RWPE1 (cell line): ENCODE measurements at regions not wholly inside any gene's neighbourhood (a gene's known extent, or its start where the extent isn't known, plus 50 kb on each side); places are given as distances from the start of the nearest gene placed in this dataset.
"Not testable (repeated sequence)": the region's sequence is repeated elsewhere in the genome, so short reads cannot be mapped to it uniquely, and the experiment has no call there.

Source experiments
- CTCF ChIA-PET: fragments of 350-600 bp; sonication (Branson Sonifier 250); formaldehyde crosslinking; extraction: SDS; loops from one replicate; lab custom pipeline; 2021; lab: Yijun Ruan, JAX
- POLR2A ChIA-PET: fragments of 400-600 bp; formaldehyde crosslinking; extraction: SDS; loops from one replicate; lab custom pipeline; 2020; ENCODE audit warnings: antibody characterized with exemption; ENCODE audit not compliant: low non-redundant PET; lab: Yijun Ruan, JAX
- DNase-seq: peaks from one replicate; pipeline ENCODE4 v3.0.0; 2012; ENCODE audit warnings: low spot score
- H3K27ac ChIP-seq: fragments of 450-650 bp; 2 replicates; pipeline ENCODE4 v1.5.1; 2017
- TF ChIP-seq, protein P1 (sequence below): fragments of 450-650 bp; conservative IDR thresholded peaks from 2 replicates; pipeline ENCODE4 v1.5.1; 2017; ENCODE audit warnings: low read depth, mild to moderate bottlenecking

DNA sequence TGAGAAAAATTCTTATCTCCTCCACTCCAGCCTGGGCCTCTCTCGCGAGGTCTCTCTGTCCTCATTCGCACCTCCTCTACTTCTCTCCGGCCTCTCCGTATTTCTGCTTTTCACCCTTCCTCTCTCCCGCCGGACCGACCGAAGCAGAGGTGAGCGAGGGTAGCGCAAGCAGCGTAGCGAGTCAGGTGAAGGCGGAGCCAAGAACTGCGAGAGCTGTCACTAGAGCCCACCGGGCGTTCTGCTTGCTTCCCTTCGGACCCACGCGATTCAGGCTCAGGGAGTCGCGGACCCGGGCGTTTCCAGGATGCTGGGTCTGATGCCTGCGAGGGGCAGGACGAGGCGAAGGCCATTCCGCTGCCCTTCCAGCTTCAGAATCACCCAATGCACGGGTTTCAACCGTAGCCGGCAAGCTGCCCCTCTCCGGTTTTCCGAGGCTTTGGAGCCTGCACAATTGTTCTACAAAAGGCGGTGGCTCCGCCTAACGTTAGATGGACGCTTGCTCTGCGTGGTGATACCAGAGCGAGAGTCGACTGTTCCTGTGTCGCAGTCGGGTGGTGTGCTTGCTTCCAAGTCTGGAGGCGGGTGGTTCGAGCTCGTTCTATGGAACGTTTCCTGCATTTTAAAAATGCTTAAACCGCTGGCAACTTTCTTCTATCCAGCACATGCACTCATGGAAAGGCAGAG lies 310.2 kb downstream of the FAM72C start:
- ChIA-PET POLR2A (no interaction called here), CTCF (interaction anchor here (0.6 to 1.1 kb wide), 2 partner anchors 11 to 37 kb away, joined by 3 read pairs; no protein-coding TSS in a partner anchor)
- no peak overlapping the region for H3K27ac ChIP-seq
- TF ChIP-seq, protein P1, sequence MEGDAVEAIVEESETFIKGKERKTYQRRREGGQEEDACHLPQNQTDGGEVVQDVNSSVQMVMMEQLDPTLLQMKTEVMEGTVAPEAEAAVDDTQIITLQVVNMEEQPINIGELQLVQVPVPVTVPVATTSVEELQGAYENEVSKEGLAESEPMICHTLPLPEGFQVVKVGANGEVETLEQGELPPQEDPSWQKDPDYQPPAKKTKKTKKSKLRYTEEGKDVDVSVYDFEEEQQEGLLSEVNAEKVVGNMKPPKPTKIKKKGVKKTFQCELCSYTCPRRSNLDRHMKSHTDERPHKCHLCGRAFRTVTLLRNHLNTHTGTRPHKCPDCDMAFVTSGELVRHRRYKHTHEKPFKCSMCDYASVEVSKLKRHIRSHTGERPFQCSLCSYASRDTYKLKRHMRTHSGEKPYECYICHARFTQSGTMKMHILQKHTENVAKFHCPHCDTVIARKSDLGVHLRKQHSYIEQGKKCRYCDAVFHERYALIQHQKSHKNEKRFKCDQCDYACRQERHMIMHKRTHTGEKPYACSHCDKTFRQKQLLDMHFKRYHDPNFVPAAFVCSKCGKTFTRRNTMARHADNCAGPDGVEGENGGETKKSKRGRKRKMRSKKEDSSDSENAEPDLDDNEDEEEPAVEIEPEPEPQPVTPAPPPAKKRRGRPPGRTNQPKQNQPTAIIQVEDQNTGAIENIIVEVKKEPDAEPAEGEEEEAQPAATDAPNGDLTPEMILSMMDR = no peak
- no peak for DNase-seq

DNA sequence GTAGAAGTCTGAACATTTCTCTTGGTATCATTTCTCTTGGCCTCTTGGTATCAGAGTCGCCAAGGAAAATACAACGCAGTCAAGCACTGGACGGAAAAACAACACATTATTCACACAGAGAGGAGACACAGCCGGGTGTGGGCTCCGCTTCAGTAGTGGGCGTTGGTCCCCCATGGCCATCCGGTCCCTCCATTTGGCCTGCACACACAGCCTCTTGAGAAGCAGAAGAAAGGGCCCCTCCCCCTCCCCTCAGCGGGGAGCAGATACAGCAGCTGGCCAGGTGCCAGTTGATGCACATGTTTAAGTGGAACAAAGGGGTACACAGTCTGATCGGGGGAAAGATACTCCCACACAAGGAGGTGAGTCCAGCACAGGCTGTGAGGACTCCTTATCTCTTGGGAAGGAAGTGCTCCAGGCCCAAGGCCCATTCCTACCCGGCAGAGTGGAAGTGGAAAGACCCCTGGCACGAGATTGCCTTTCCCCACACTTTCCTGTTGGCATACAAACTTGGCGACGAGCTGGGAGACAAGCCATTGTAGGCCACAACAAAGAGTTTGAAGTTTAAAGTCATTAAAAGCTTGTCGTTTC lies 311.3 kb downstream of the FAM72C start:
- DNase-seq = no peak
- ChIA-PET CTCF (no interaction called here), POLR2A (no interaction called here)
- H3K27ac ChIP-seq = no peak overlapping the region
- TF ChIP-seq, protein P1 = no peak

DNA sequence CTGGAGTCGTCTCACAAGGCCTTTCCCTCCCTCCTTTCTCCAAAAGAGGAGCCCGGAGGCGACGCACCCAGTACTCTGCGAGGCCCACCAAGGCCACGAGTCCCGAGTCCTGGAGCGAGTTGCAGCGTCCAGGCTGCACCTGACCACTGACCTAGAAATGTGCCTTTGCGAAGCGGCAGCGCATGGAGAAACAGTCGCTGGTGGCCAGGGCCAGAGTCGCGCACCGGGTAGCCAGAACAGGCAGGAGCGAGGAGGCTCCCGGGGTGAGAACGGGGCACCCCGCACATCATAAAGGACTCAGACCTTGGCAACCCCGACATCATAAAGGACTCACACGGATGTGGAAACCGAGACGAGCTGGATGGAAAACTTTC lies 318.4 kb downstream of the FAM72C start:
- ChIA-PET POLR2A (no interaction called here), CTCF (no interaction called here)
- DNase-seq = no peak
- TF ChIP-seq, protein P1 = no peak
- no peak overlapping the region for H3K27ac ChIP-seq

DNA sequence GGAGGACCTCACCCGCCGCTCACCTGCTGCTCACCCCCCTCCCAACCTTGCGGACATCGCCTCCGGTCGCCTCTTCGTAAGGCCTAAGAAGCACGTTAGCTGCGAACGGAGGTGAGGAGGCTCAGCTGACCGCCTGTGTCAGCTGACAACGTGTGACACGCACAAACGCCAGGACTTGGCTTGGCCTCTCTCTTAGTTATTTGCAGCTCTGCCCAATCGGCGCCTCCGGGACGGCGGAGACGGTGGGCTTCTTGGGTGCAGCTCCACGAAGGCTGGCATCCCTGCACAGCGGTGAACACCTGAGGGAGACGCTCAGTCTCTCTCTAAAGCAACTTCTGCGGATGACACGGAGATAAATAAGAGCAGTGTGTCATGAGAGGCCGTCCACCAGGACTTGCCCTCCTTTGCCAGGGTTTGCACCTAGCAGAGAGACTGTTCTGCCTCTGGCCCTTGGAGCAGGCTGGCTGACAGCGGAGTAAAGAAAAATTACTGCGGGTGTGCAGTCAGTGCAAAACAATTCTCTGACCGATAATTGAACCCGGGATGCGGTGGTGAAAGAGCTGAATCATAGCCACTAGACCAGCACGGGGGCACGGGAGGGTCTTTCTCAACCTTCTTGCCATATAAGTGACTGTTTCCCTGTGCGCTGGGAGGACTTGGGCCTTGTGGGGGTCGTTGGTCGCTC lies 318.9 kb downstream of the FAM72C start:
- no peak overlapping the region for H3K27ac ChIP-seq
- ChIA-PET CTCF (interaction anchor here (0.7 kb wide), 1 partner anchor 44 kb away, joined by 3 read pairs; no protein-coding TSS in a partner anchor), POLR2A (no interaction called here)
- TF ChIP-seq, protein P1 = no peak
- no peak for DNase-seq

DNA sequence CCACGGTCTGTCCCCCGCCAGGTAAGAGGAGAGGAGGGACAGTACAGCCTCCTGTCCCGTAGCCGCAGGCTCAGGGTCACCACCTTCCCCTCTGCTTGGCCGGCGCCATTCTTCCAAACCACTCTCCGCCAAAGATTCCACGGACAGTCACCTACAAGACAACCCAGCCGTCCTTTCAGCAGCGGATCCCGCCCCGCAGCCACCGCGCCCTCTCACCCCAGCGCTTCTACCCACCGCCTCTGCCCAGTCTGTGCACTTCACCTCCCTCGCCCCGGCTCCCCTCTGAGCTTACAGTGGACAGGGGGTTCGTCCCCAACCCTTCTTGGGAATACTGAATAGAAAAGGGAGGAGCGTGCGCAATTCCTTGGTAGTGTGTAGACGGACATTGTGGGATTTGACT lies 319.6 kb downstream of the FAM72C start:
- CTCF ChIA-PET = interaction anchor here (0.7 kb wide), 1 partner anchor 44 kb away, joined by 3 read pairs; no protein-coding TSS in a partner anchor
- no peak for DNase-seq
- POLR2A ChIA-PET = no interaction called here
- no peak overlapping the region for H3K27ac ChIP-seq
- TF ChIP-seq, protein P1 = no peak

DNA sequence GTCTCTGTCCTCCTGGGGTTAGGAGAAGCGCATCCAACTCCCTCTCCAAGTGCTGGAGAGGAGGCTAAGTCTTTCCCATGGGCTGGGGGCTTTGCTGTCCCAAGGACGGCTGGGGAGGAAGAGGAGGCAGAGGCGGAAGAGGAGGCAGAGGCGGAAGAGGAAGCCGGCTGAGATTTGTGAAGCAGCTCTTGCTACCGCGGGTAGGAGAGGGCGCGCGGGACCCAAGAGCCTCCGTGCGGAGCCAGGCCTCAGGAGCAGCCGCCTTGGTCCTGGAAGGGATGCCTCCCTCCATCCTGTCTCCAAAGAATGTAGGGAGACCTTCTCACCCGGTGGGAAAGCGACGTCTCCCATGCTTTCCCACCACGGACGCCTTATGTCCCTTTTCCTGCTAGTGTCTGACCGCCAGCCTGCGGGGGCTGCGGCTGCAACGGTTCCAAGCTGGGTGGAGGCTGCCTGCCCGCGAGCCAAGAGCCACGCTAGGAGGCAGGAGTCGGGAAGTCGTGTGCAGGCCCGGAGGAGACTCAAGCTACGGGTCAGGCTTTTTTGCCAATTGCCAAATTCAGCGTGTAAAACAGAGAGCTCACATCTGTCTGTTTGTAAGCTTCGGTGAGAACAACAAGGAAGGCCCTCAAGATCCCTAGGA lies 320.3 kb downstream of the FAM72C start:
- ChIA-PET CTCF (no interaction called here), POLR2A (no interaction called here)
- DNase-seq = no peak
- TF ChIP-seq, protein P1 = no peak
- H3K27ac ChIP-seq = no peak overlapping the region

DNA sequence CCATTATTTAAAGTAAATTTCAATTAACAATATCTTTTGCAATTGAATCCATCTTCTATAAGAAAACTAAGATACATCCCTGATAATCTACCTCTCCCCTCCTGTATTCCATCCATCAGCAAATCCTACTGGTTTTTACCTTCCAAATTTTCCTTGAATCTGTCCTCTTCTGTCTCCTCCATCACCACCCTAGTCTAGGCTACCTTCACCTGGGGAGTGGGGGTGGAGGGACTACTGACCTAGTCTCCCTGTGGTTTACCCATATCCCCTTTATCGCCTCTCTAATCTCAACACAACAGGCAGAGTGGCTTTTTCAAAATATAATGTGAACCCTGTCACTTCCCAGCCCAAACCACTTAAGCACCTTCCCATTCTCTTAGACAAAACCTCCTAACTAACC lies 327.8 kb downstream of the FAM72C start:
- CTCF ChIA-PET, POLR2A ChIA-PET, DNase-seq, H3K27ac ChIP-seq: not testable (repeated sequence)
